ENCODE measurements at regions not wholly inside any gene's neighbourhood (a gene's known extent, or its start where the extent isn't known, plus 50 kb on each side); places are given as distances from the start of the nearest gene placed in this dataset.
"Not testable (repeated sequence)": the region's sequence is repeated elsewhere in the genome, so short reads cannot be mapped to it uniquely, and the experiment has no call there.

DNA sequence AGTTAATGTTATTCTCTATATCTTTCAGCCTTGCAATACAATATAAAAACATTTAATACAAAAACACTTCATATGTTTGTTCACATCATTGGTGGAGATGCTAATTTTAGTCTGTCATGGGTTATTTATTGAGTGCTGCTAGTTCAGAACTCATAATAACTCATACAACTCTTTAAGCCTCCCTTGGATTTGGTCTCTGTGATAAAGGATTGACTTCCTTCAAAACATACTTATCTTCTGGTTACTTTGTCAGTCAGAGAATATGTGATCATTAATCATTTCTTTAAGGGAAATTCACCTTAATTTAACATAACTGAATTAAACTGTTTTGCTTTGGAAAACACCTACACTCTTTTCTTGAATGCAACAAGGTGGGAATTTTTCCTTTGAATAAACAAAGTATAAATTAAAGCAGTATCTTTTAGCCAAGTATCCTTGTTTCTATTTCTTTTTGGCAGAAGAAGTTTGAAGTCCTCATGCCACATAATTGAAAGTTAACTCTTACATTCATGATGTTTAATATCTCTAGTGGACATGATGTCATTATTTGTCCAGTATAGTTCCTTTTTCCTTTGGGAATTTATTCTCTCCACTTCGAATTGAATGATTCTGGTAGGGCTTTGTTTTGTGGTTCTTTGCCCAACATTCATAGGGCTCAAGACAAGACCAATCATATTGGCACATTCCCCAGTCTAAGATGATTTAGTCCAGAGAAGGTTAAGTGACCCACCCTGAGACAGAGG lies 133.2 kb upstream of the CENPW start:
- H3K9me3 ChIP-seq (ENCODE audit: control insufficient read depth, low read length), result no peaks in the 10 kb centered on the region
- H3K36me3 ChIP-seq (ENCODE audit: control insufficient read depth, insufficient read depth, low read length), result no peaks in the 10 kb centered on the region
- TF ChIP-seq, protein P1, sequence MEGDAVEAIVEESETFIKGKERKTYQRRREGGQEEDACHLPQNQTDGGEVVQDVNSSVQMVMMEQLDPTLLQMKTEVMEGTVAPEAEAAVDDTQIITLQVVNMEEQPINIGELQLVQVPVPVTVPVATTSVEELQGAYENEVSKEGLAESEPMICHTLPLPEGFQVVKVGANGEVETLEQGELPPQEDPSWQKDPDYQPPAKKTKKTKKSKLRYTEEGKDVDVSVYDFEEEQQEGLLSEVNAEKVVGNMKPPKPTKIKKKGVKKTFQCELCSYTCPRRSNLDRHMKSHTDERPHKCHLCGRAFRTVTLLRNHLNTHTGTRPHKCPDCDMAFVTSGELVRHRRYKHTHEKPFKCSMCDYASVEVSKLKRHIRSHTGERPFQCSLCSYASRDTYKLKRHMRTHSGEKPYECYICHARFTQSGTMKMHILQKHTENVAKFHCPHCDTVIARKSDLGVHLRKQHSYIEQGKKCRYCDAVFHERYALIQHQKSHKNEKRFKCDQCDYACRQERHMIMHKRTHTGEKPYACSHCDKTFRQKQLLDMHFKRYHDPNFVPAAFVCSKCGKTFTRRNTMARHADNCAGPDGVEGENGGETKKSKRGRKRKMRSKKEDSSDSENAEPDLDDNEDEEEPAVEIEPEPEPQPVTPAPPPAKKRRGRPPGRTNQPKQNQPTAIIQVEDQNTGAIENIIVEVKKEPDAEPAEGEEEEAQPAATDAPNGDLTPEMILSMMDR (IDR thresholded peaks at IDR 0.05), result no peak

DNA sequence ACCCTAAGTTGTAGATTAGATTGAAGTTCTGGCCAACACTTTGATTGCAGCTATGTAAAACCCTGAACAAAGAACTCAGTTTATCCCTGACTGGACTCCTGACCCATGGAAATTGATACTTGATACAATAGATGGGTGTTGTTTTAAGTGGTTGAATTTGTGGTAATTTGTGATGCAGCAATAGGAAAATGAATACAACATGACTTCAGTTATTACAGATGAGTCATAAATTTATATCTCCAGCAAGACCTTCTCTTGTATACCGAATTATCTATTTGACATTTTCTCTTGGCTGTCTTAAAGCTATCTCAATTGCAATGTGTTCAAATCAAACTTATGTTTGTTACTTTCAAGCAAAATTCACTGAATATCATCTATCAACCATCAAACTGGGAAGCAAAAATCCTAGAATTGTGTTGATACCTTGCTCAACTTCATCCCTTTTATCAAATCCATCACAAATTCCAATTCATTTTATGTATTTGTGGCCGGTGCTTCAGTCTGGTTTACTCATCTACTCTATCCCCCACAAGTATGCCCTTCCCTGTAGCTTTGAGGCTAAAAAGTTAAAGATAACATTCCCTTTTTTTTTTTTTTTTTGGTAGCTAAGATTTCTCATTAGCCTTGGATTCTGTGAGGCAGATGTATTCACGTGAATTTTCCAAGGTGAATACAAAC lies 129.4 kb upstream of the CENPW start:
- no peak overlapping the region for H3K27ac ChIP-seq
- no peaks in the 10 kb centered on the region for H3K9me3 ChIP-seq (ENCODE audit: control insufficient read depth, low read length)
- no peaks in the 10 kb centered on the region for H3K79me2 ChIP-seq
- no peaks in the 10 kb centered on the region for H3K27me3 ChIP-seq (ENCODE audit: control insufficient read depth, insufficient read depth, low read length)
- H3K4me3 ChIP-seq (ENCODE audit: low read depth, low read length), result no peak overlapping the region
- no peak overlapping the region for H3K4me2 ChIP-seq (ENCODE audit: low read length)
- H3K36me3 ChIP-seq (ENCODE audit: control insufficient read depth, insufficient read depth, low read length), result no peaks in the 10 kb centered on the region
- no peak overlapping the region for H3K9ac ChIP-seq
- H2AFZ ChIP-seq, result no peak overlapping the region
- TF ChIP-seq, protein P1 (IDR thresholded peaks at IDR 0.05), result no peak
- H3K4me1 ChIP-seq, result no peaks in the 10 kb centered on the region

More for the DNA sequence above, 133.2 kb upstream of the CENPW start:
- Histone ChIP-seq H3K27ac (no peak overlapping the region), H3K79me2 (no peaks in the 10 kb centered on the region), H3K4me1 (no peaks in the 10 kb centered on the region), H2AFZ (no peak overlapping the region), H3K4me3 (ENCODE audit: low read depth, low read length) (no peak overlapping the region), H3K4me2 (ENCODE audit: low read length) (no peak overlapping the region), H3K9ac (no peak overlapping the region), H3K27me3 (ENCODE audit: control insufficient read depth, insufficient read depth, low read length) (no peaks in the 10 kb centered on the region)

DNA sequence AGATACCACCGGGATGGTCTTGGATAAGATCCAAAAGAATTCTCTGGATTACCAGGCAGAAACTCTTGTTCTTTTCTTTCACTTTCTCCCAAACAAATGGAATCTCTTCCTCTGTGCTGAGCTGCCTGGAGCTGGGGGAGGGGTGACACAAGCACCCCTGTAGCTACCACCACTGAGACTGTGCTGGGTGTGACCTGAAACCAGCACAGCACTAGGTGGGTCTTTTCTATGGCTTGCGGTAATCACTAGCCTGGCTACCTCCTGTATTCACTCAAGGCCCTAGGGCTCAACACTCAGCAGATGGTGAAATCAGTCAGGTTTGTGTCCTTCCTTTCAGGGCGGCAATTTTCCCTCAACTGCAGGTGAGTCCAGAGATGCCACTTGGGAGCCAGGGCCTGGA lies 122.4 kb upstream of the CENPW start:
- no peaks in the 10 kb centered on the region for H3K27me3 ChIP-seq (ENCODE audit: control insufficient read depth, insufficient read depth, low read length)
- H3K9ac ChIP-seq, result no peak overlapping the region
- H3K4me1 ChIP-seq, result no peaks in the 10 kb centered on the region
- H3K9me3 ChIP-seq (ENCODE audit: control insufficient read depth, low read length), result no peaks in the 10 kb centered on the region
- H3K79me2 ChIP-seq, result no peaks in the 10 kb centered on the region
- no peak overlapping the region for H3K4me3 ChIP-seq (ENCODE audit: low read depth, low read length)
- H3K4me2 ChIP-seq (ENCODE audit: low read length), result no peak overlapping the region
- H2AFZ ChIP-seq, result no peak overlapping the region
- H3K36me3 ChIP-seq (ENCODE audit: control insufficient read depth, insufficient read depth, low read length), result no peaks in the 10 kb centered on the region
- TF ChIP-seq, protein P1 (IDR thresholded peaks at IDR 0.05), result no peak
- no peak overlapping the region for H3K27ac ChIP-seq

DNA sequence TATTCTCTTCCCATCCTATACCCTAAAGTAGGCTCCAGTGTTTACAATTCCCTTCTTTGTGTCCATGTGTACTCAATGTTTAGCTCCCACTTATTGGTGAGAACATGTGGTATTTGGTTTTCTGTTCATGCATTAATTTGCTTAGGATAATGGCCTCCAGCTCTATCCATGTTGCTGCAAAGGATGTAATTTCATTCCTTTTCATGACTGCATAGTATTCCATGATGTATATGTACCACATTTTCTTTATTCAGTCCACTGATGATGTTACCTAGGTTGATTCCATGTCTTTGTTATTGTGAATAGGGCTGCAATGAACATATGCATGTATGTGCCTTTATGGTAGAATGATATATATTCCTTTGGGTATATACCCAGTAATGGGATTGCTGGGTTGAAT lies 119.0 kb upstream of the CENPW start:
- H3K4me2 ChIP-seq (ENCODE audit: low read length); H3K36me3 ChIP-seq (ENCODE audit: control insufficient read depth, insufficient read depth, low read length); H3K9me3 ChIP-seq (ENCODE audit: control insufficient read depth, low read length); H3K79me2 ChIP-seq; H3K4me3 ChIP-seq (ENCODE audit: low read depth, low read length); H3K4me1 ChIP-seq; H3K27me3 ChIP-seq (ENCODE audit: control insufficient read depth, insufficient read depth, low read length); H3K27ac ChIP-seq; H2AFZ ChIP-seq; H3K9ac ChIP-seq: not testable (repeated sequence)

DNA sequence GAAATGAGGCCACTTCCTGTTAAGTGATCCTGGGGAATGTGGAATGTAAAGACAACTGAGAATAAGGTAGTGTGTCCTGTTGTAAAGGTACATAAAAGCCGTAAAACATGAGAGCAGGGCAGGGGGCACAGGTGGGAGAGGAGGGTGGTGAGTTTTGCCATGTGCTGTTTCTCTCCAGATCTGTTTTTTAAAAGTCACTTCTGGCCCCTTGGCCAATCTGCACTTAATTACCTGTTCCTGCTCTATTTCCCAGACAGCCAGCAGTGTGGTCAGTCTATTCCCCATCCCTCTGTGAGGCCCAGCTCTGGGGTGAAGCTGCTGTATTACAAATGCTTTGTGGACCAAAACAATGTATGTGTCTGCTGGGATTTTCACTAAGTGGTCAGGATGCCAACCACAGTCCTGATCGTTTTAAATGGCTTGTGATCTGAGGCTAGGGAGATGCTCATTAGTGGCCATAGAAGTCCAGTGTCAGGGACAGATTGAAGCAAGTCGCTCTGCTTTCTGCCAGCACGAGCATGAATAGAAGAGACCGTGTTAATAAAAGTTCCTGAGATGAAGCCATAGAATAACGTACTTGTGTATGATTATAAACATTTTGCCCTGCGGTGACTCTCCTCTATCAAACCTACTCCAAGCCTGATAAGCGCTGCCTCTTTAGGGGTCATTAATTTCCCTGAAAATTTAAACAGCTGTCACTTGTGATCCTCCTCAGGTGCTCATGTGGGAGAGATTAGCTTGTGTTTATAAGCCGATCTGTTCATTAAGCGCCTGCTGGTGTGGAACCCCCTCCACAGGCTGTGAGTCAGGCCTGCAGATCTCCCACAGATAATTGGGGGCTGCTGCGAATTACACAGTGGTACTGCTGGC lies 111.8 kb upstream of the CENPW start:
- H3K36me3 ChIP-seq (ENCODE audit: control insufficient read depth, insufficient read depth, low read length), result no peaks in the 10 kb centered on the region
- H3K9me3 ChIP-seq (ENCODE audit: control insufficient read depth, low read length), result no peaks in the 10 kb centered on the region
- no peaks in the 10 kb centered on the region for H3K4me1 ChIP-seq
- H3K27me3 ChIP-seq (ENCODE audit: control insufficient read depth, insufficient read depth, low read length), result no peaks in the 10 kb centered on the region
- H3K4me2 ChIP-seq (ENCODE audit: low read length), result no peak overlapping the region
- H2AFZ ChIP-seq, result no peak overlapping the region
- TF ChIP-seq, protein P1 (IDR thresholded peaks at IDR 0.05), result no peak
- H3K79me2 ChIP-seq, result no peaks in the 10 kb centered on the region
- H3K4me3 ChIP-seq (ENCODE audit: low read depth, low read length), result no peak overlapping the region
- H3K27ac ChIP-seq, result no peak overlapping the region
- H3K9ac ChIP-seq, result no peak overlapping the region

All from parathyroid adenoma (tissue), 2 donors.